ENCODE measurements at regions not wholly inside any gene's neighbourhood (a gene's known extent, or its start where the extent isn't known, plus 50 kb on each side); places are given as distances from the start of the nearest gene placed in this dataset.

GRCh38 chr14:104277416-104278213 lies 139.2 kb downstream of the KIF26A start:
- no peak for DNase-seq

- no peak for DNase-seq
These were observed 139.8 kb downstream of the KIF26A start for GRCh38 chr14:104278214-104278534.

GRCh38 chr14:104280085-104280901 lies 141.9 kb downstream of the KIF26A start:
- DNase-seq, result no peak

GRCh38 chr14:104280902-104281767 lies 142.7 kb downstream of the KIF26A start:
- no peak for DNase-seq

- DNase-seq, result no peak
These were observed 143.4 kb downstream of the KIF26A start for GRCh38 chr14:104281768-104282301.

GRCh38 chr14:104282332-104283196 lies 144.2 kb downstream of the KIF26A start:
- DNase-seq, result no peak

- no peak for DNase-seq
These were observed 145.1 kb downstream of the KIF26A start for GRCh38 chr14:104283197-104284106.

- no peak for DNase-seq
These were observed 145.8 kb downstream of the KIF26A start for GRCh38 chr14:104284107-104284592.

- no peak for DNase-seq
These were observed 146.5 kb downstream of the KIF26A start for GRCh38 chr14:104284636-104285507.

GRCh38 chr14:104285508-104285840 lies 147.1 kb downstream of the KIF26A start:
- DNase-seq, result no peak

GRCh38 chr14:104286086-104286485 lies 147.7 kb downstream of the KIF26A start:
- DNase-seq, result no peak

GRCh38 chr14:104286496-104286895 lies 148.1 kb downstream of the KIF26A start:
- DNase-seq, result no peak

- DNase-seq, result no peak
These were observed 149.1 kb downstream of the KIF26A start for GRCh38 chr14:104287301-104288009.

GRCh38 chr14:104288272-104288671 lies 149.9 kb downstream of the KIF26A start:
- DNase-seq, result no peak

- DNase-seq, result no peak
These were observed 151.1 kb downstream of the KIF26A start for GRCh38 chr14:104289507-104289906.

GRCh38 chr14:104290058-104290667 lies 151.8 kb downstream of the KIF26A start:
- no peak for DNase-seq

GRCh38 chr14:104290756-104291122 lies 152.4 kb downstream of the KIF26A start:
- no peak for DNase-seq

GRCh38 chr14:104291123-104292000 lies 153.0 kb downstream of the KIF26A start:
- DNase-seq, result no peak
